H1 (cell line): ENCODE measurements at regions not wholly inside any gene's neighbourhood (a gene's known extent, or its start where the extent isn't known, plus 50 kb on each side); places are given as distances from the start of the nearest gene placed in this dataset.

Experiments used
- CTCF ChIA-PET: fragments of 300-600 bp; sonication (Branson Sonifier 250); formaldehyde crosslinking; loops from one replicate; lab custom pipeline; 2021; ENCODE audit not compliant: partially characterized antibody; lab: Charles Lee
- POLR2A ChIA-PET: fragments of 300-600 bp; sonication (Branson Sonifier 250); formaldehyde crosslinking; loops from one replicate; lab custom pipeline; 2021; ENCODE audit warnings: inconsistent platforms; ENCODE audit not compliant: partially characterized antibody; lab: Charles Lee
- DNase-seq, 2 experiments: peaks; one replicate each; pipeline versions ENCODE4 v3.0.0 to v3.0.0-alpha.2; 2010 to 2022; ENCODE audit warnings: low spot score in 2 of 2, low read depth in 1 of 2, mixed read lengths in 1 of 2
- FAIRE-seq: peaks from 2 replicates; lab custom pipeline; 2011; peaks lifted over from hg19 to GRCh38; lab: Jason Lieb, UNC
- H2AFZ ChIP-seq: 2 replicates; pipeline ENCODE4 v1.8.1; 2012; ENCODE audit warnings: low read length, inconsistent platforms
- H2AK5ac ChIP-seq: 2 replicates; pipeline ENCODE4 v1.6.1; 2013; ENCODE audit warnings: low read depth, low read length
- H2BK120ac ChIP-seq: replicated peaks from 2 replicates; pipeline ENCODE3; 2013; ENCODE audit warnings: low read depth, low read length, inconsistent platforms
- H2BK12ac ChIP-seq: 2 replicates; pipeline ENCODE4 v1.6.1; 2013; ENCODE audit warnings: low read depth, low read length
- H2BK15ac ChIP-seq: 2 replicates; pipeline ENCODE4 v1.6.1; 2013; ENCODE audit warnings: low read length
- H2BK20ac ChIP-seq: 2 replicates; pipeline ENCODE4 v1.6.1; 2013; ENCODE audit warnings: low read length
- H2BK5ac ChIP-seq: 2 replicates; pipeline ENCODE4 v1.6.1; 2013; ENCODE audit warnings: low read depth, low read length
- H3K14ac ChIP-seq: 2 replicates; pipeline ENCODE4 v1.6.1; 2013; ENCODE audit warnings: inconsistent platforms; ENCODE audit not compliant: insufficient read length
- H3K18ac ChIP-seq: 2 replicates; pipeline ENCODE4 v1.6.1; 2013; ENCODE audit warnings: low read length; ENCODE audit errors: extremely low read depth
- H3K23ac ChIP-seq: 2 replicates; pipeline ENCODE4 v1.6.1; 2013; ENCODE audit warnings: inconsistent platforms; ENCODE audit not compliant: insufficient read length
- H3K23me2 ChIP-seq: 2 replicates; pipeline ENCODE4 v1.6.1; 2013; ENCODE audit warnings: low read depth, low read length
- H3K27ac ChIP-seq: 2 replicates; pipeline ENCODE4 v1.6.1; 2011; ENCODE audit warnings: low read depth, low read length, inconsistent platforms
- H3K27me3 ChIP-seq, 4 experiments: replicated peaks in 1 of 4; 1 replicate in 1 of 4; 2 replicates in 3 of 4; pipeline versions ENCODE4 v1.6.1 to v1.8.1; 2011 to 2013; ENCODE audit warnings: low read length in 3 of 4, mild to moderate bottlenecking in 3 of 4, inconsistent platforms in 2 of 4, mixed read lengths in 2 of 4, moderate library complexity in 1 of 4; ENCODE audit not compliant: control insufficient read depth in 3 of 4, insufficient read depth in 3 of 4; ENCODE audit errors: extremely low read depth in 1 of 4
- H3K36me3 ChIP-seq, 4 experiments: 2 replicates each; pipeline versions ENCODE4 v1.6.1 to v1.8.1; 2011 to 2013; ENCODE audit warnings: mild to moderate bottlenecking in 4 of 4, low read length in 3 of 4, moderate library complexity in 2 of 4, control low read depth in 1 of 4, inconsistent platforms in 1 of 4; ENCODE audit not compliant: insufficient read depth in 4 of 4, control insufficient read depth in 2 of 4
- H3K4ac ChIP-seq: replicated peaks from 2 replicates; pipeline ENCODE3; 2013; ENCODE audit warnings: low read length, low read depth, mixed read lengths, inconsistent platforms; ENCODE audit not compliant: insufficient read length
- H3K4me1 ChIP-seq, 4 experiments: replicated peaks in 1 of 4; 1 replicate in 1 of 4; 2 replicates in 3 of 4; pipeline versions ENCODE4 v1.6.1 to v1.8.1; 2011 to 2013; ENCODE audit warnings: low read length in 3 of 4, inconsistent platforms in 2 of 4, mixed read lengths in 1 of 4; ENCODE audit not compliant: insufficient read depth in 4 of 4, control insufficient read depth in 3 of 4
- H3K4me2 ChIP-seq, 2 experiments: 2 replicates each; pipeline versions ENCODE4 v1.6.1 to v1.8.1; 2011 to 2013; ENCODE audit warnings: low read depth in 2 of 2, low read length in 2 of 2, control low read depth in 1 of 2, inconsistent platforms in 1 of 2, mild to moderate bottlenecking in 1 of 2; ENCODE audit not compliant: insufficient read depth in 1 of 2
- H3K4me3 ChIP-seq, 4 experiments: fragments of 200-600, 300-600 bp in 1 of 4; sonication (generic), shearing (Covaris generic), sonication (Bioruptor Twin) in 1 of 4; 2 replicates each; pipeline versions ENCODE4 v1.5.1 to v1.8.1; 2011 to 2016; ENCODE audit warnings: low read length in 4 of 4, low read depth in 3 of 4, control low read depth in 2 of 4, inconsistent platforms in 2 of 4, mild to moderate bottlenecking in 2 of 4, mixed read lengths in 1 of 4, moderate library complexity in 1 of 4; ENCODE audit not compliant: insufficient read depth in 2 of 4; ENCODE audit errors: extremely low read depth in 1 of 4
- H3K56ac ChIP-seq: replicated peaks from 2 replicates; pipeline ENCODE3; 2013; ENCODE audit warnings: low read depth, mild to moderate bottlenecking, mixed read lengths, low read length, inconsistent platforms; ENCODE audit not compliant: insufficient read length
- H3K79me1 ChIP-seq: 2 replicates; pipeline ENCODE4 v1.6.1; 2013; ENCODE audit warnings: low read depth, low read length, control low read depth
- H3K79me2 ChIP-seq, 2 experiments: 2 replicates each; pipeline versions ENCODE4 v1.6.1 to v1.8.1; 2012 to 2013; ENCODE audit warnings: low read length in 2 of 2, mild to moderate bottlenecking in 2 of 2, inconsistent platforms in 1 of 2; ENCODE audit not compliant: insufficient read depth in 2 of 2, control insufficient read depth in 1 of 2
- H3K9ac ChIP-seq, 4 experiments: replicated peaks in 1 of 4; 1 replicate in 1 of 4; 2 replicates in 3 of 4; pipeline versions ENCODE4 v1.6.1 to v1.8.1; 2011 to 2013; ENCODE audit warnings: low read depth in 3 of 4, low read length in 3 of 4, control low read depth in 2 of 4, mild to moderate bottlenecking in 2 of 4, moderate library complexity in 2 of 4, inconsistent platforms in 1 of 4; ENCODE audit errors: extremely low read depth in 1 of 4
- H3K9me3 ChIP-seq, 2 experiments: 2 replicates each; pipeline versions ENCODE4 v1.6.1 to v1.8.1; 2012 to 2013; ENCODE audit warnings: mild to moderate bottlenecking in 2 of 2, moderate library complexity in 2 of 2, control low read depth in 1 of 2, inconsistent platforms in 1 of 2, low read depth in 1 of 2, low read length in 1 of 2, mixed read lengths in 1 of 2; ENCODE audit not compliant: insufficient read depth in 2 of 2
- H4K20me1 ChIP-seq, 2 experiments: replicated peaks in 1 of 2; 2 replicates each; pipeline versions ENCODE3 to v1.8.1; 2011 to 2013; ENCODE audit warnings: inconsistent platforms in 2 of 2, low read length in 2 of 2, mild to moderate bottlenecking in 1 of 2; ENCODE audit not compliant: insufficient read depth in 2 of 2, control insufficient read depth in 1 of 2
- H4K5ac ChIP-seq: 2 replicates; pipeline ENCODE4 v1.6.1; 2013; ENCODE audit warnings: low read length, low read depth, mixed read lengths, inconsistent platforms; ENCODE audit not compliant: insufficient read length
- H4K8ac ChIP-seq: 2 replicates; pipeline ENCODE4 v1.8.0; 2013; ENCODE audit warnings: mild to moderate bottlenecking, moderate library complexity, low read length, inconsistent platforms; ENCODE audit not compliant: insufficient read depth; ENCODE audit errors: extremely low read depth
- H4K91ac ChIP-seq: replicated peaks from 2 replicates; pipeline ENCODE3; 2013; ENCODE audit warnings: low read length, mixed read lengths, inconsistent platforms; ENCODE audit not compliant: insufficient read length
- ASH2L ChIP-seq: fragments of 200-600, 300-600 bp; sonication (generic); IDR thresholded peaks from one replicate; pipeline ENCODE4 v1.7.1; 2017; ENCODE audit warnings: low read length
- CHD2 ChIP-seq: IDR thresholded peaks from 2 replicates; pipeline ENCODE4 v1.6.1; 2012; ENCODE audit warnings: low read length, improper control_type of control experiment
- EP300 ChIP-seq, 2 experiments: IDR thresholded peaks; 1 replicate in 1 of 2; 2 replicates in 1 of 2; pipeline ENCODE4 v1.6.1; 2011 to 2012; ENCODE audit warnings: low read depth in 2 of 2, low read length in 2 of 2, mild to moderate bottlenecking in 2 of 2, borderline replicate concordance in 1 of 2, inconsistent platforms in 1 of 2, moderate library complexity in 1 of 2
- FOSL1 ChIP-seq: IDR thresholded peaks from 2 replicates; pipeline ENCODE4 v1.6.1; 2011; ENCODE audit warnings: mild to moderate bottlenecking, low read depth, low read length, moderate library complexity; ENCODE audit not compliant: insufficient read depth
- JUN ChIP-seq: IDR thresholded peaks from 2 replicates; pipeline ENCODE4 v1.6.1; 2011; ENCODE audit warnings: low read depth, mild to moderate bottlenecking, improper control_type of control experiment, low read length
- NRF1 ChIP-seq: IDR thresholded peaks from 2 replicates; pipeline ENCODE4 v1.6.1; 2011; ENCODE audit warnings: mild to moderate bottlenecking, low read depth, low read length, improper control_type of control experiment
- PHF8 ChIP-seq: fragments of 200-600 bp; sonication (generic); conservative IDR thresholded peaks from 2 replicates; pipeline ENCODE4 v1.7.1; 2012; ENCODE audit warnings: low read depth, mild to moderate bottlenecking, inconsistent platforms, low read length, moderate library complexity
- POU5F1 ChIP-seq: IDR thresholded peaks from 2 replicates; pipeline ENCODE4 v1.6.1; 2011; ENCODE audit warnings: low read depth, mild to moderate bottlenecking, low read length, moderate library complexity
- RXRA ChIP-seq: IDR thresholded peaks from 2 replicates; pipeline ENCODE4 v1.6.1; 2011; ENCODE audit warnings: low read depth, mild to moderate bottlenecking, low read length, moderate library complexity; ENCODE audit not compliant: insufficient read depth
- SIN3A ChIP-seq, 2 experiments: IDR thresholded peaks in 1 of 2; conservative IDR thresholded peaks in 1 of 2; 2 replicates each; pipeline ENCODE4 v1.6.1; 2011 to 2012; ENCODE audit warnings: low read length in 2 of 2, improper control_type of control experiment in 1 of 2, low read depth in 1 of 2, mild to moderate bottlenecking in 1 of 2
- SP4 ChIP-seq: IDR thresholded peaks from 2 replicates; pipeline ENCODE4 v1.6.1; 2012; ENCODE audit warnings: low read length, inconsistent platforms
- TAF1 ChIP-seq: IDR thresholded peaks from 2 replicates; pipeline ENCODE4 v1.6.1; 2011; ENCODE audit warnings: mild to moderate bottlenecking, low read depth, low read length
- TAF7 ChIP-seq: optimal IDR thresholded peaks from 2 replicates; pipeline ENCODE3; 2011; ENCODE audit warnings: low read depth, mild to moderate bottlenecking, inconsistent platforms, low read length, moderate library complexity, borderline replicate concordance
- ZNF274 ChIP-seq: IDR thresholded peaks from 2 replicates; pipeline ENCODE4 v1.7.0; 2012; ENCODE audit warnings: low read length, borderline replicate concordance; ENCODE audit errors: extremely low read depth
- WGBS, 2 experiments: shearing (Covaris generic) in 1 of 2; methylation state at CpG; one replicate each; pipeline versions ENCODE4 v1.1.6 to v1.1.7; 2013 to 2015; ENCODE audit warnings: low lambda C conversion rate in 2 of 2, mixed read lengths in 2 of 2, inconsistent platforms in 1 of 2, low coverage in 1 of 2, missing lambda C conversion rate in 1 of 2; ENCODE audit not compliant: insufficient replicate concordance in 2 of 2, insufficient coverage in 1 of 2, insufficient read length in 1 of 2; ENCODE audit errors: extremely low coverage in 1 of 2, missing lambda C conversion rate in 1 of 2; 5-methylcytosine and 5-hydroxymethylcytosine counted together
- TF ChIP-seq, protein P1 (sequence below): IDR thresholded peaks from 2 replicates; pipeline ENCODE4 v1.6.1; 2012; ENCODE audit warnings: inconsistent platforms

DNA sequence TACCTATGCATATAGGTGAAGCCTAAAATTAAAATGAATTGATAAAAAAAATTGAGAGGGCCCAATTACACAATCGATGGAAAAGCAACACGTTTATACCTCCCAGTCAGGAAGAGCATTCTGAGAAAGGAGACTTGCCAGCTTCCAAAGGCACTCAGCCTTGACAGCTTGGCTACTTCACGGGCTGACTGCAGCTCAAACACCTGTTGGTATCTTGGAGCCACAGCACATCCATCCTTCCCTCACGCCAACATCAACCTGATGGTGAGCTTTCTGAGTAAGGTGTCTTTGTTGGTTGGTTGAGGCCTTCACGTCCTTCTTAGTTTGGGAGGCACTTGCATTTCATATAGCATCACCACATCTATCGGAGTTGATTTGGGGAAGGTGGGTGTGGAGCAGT lies 598.9 kb upstream of the DIPK2B start:
- Histone ChIP-seq H3K79me2 (peaks cover 0 to 99% of the 10 kb centered on the region in 2 experiments; a peak in 2 of 4 replicates), H3K4ac (no peak overlapping the region), H2BK15ac (no peak overlapping the region), H3K27me3 (no peaks in the 10 kb centered on the region), H2BK120ac (no peak overlapping the region), H3K36me3 (peaks cover 0 to 21% (median 1%) of the 10 kb centered on the region in 4 experiments; a peak in 4 of 8 replicates), H3K18ac (no peak overlapping the region), H3K9ac (no peak overlapping the region), H2BK20ac (no peak overlapping the region), H3K14ac (no peak overlapping the region), H3K23ac (no peak overlapping the region), H3K9me3 (no peaks in the 10 kb centered on the region), H3K56ac (no peak overlapping the region), H4K5ac (no peak overlapping the region), H3K4me3 (no peak overlapping the region), H3K4me2 (no peak overlapping the region; a peak in 1 of 4 replicates), H2AFZ (no peak overlapping the region), H2BK12ac (no peak overlapping the region), H3K23me2 (no peaks in the 10 kb centered on the region)
- CTCF ChIA-PET, result no interaction called here
- POLR2A ChIA-PET, result no interaction called here
- no peak for FAIRE-seq
- WGBS, 2 experiments, result 85% methylated on average over 6 of the region's 6 CpGs; no CpG with 5 or more reads in 1 of the 2 experiments
- TF ChIP-seq POU5F1, result no peak
- TF ChIP-seq TAF1, result no peak
- no peak for TF ChIP-seq FOSL1
- TF ChIP-seq NRF1, result no peak
- TF ChIP-seq RXRA, result no peak
- TF ChIP-seq, protein P1, sequence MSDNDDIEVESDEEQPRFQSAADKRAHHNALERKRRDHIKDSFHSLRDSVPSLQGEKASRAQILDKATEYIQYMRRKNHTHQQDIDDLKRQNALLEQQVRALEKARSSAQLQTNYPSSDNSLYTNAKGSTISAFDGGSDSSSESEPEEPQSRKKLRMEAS, result no peak
- TF ChIP-seq EP300 (IDR thresholded peaks at IDR 0.05; ENCODE audit: borderline replicate concordance in 1 of 2, low read depth in 2 of 2, low read length in 2 of 2), result no peak
- TF ChIP-seq CHD2, result no peak
- no peak for TF ChIP-seq SP4
- TF ChIP-seq SIN3A (conservative IDR thresholded peaks at IDR 0.05 in 1 of 2, IDR thresholded peaks at IDR 0.05 in 1 of 2; ENCODE audit: low read depth in 1 of 2, low read length in 2 of 2), result no peak
- TF ChIP-seq ASH2L, result no peak
- TF ChIP-seq PHF8, result no peak
- TF ChIP-seq JUN, result no peak
- TF ChIP-seq ZNF274, result no peak
- no peak for TF ChIP-seq TAF7
- TF ChIP-seq, all 59 proteins: peak for 0
- no peak overlapping the region for H2AK5ac ChIP-seq
- H4K8ac ChIP-seq, result no peak overlapping the region
- no peak overlapping the region for H3K27ac ChIP-seq
- H4K91ac ChIP-seq, result no peak overlapping the region
- DNase-seq, result no peak
- no peak overlapping the region for H2BK5ac ChIP-seq
- H3K79me1 ChIP-seq, result no peaks in the 10 kb centered on the region; the same call in 1 of the 2 replicates
- peaks cover 2 to 11% of the 10 kb centered on the region in 2 experiments for H4K20me1 ChIP-seq
- H3K4me1 ChIP-seq, result peaks cover 0 to 20% (median 2%) of the 10 kb centered on the region in 4 experiments; a peak in 2 of 7 replicates
